B cell (primary cell): ENCODE measurements at regions not wholly inside any gene's neighbourhood (a gene's known extent, or its start where the extent isn't known, plus 50 kb on each side); places are given as distances from the start of the nearest gene placed in this dataset.

Experiments used
- ATAC-seq: fragments of 200-7000 bp; cut with Tn5 transposase; one replicate; pipeline ENCODE4 v1.10.0; 2021; ENCODE audit warnings: low read depth, mild to moderate bottlenecking, moderate number of reproducible peaks, moderate library complexity
- CTCF ChIA-PET: fragments of 350-600 bp; sonication (Branson Sonifier 250); formaldehyde crosslinking; loops from one replicate; lab custom pipeline; 2021; ENCODE audit warnings: antibody characterized with exemption, inconsistent platforms; lab: Charles Lee
- POLR2A ChIA-PET: fragments of 350-600 bp; sonication (Branson Sonifier 250); formaldehyde crosslinking; loops from one replicate; lab custom pipeline; 2021; ENCODE audit warnings: antibody characterized with exemption; lab: Charles Lee
- DNase-seq: peaks from one replicate; pipeline ENCODE4 v3.0.0; 2013
- H2AFZ ChIP-seq: 2 replicates; pipeline ENCODE4 v1.6.1; 2012; ENCODE audit warnings: mild to moderate bottlenecking, low read depth, low read length; ENCODE audit not compliant: insufficient read depth, poor library complexity, severe bottlenecking
- H3K27ac ChIP-seq, 2 donors: 1 replicate in 1 of 2; 2 replicates in 1 of 2; pipeline ENCODE4 v1.5.1; 2012 to 2013; ENCODE audit warnings: low read length in 2 of 2, mild to moderate bottlenecking in 2 of 2, moderate library complexity in 1 of 2
- H3K27me3 ChIP-seq, 4 experiments: fragments of 200-600 bp in 1 of 4; sonication (generic) in 1 of 4; replicated peaks in 1 of 4; 1 replicate in 2 of 4; 2 replicates in 2 of 4; pipeline versions ENCODE4 v1.6.1 to v1.7.0; 2013 to 2016; ENCODE audit warnings: low read length in 3 of 4, mild to moderate bottlenecking in 2 of 4, mixed read lengths in 1 of 4, moderate library complexity in 1 of 4; ENCODE audit not compliant: insufficient read depth in 4 of 4, control insufficient read depth in 3 of 4; ENCODE audit errors: control extremely low read depth in 1 of 4
- H3K36me3 ChIP-seq, 2 experiments: replicated peaks in 1 of 2; 1 replicate in 1 of 2; 2 replicates in 1 of 2; pipeline versions ENCODE4 v1.6.1 to v1.7.1; 2013; ENCODE audit warnings: low read length in 1 of 2; ENCODE audit not compliant: insufficient read depth in 2 of 2, control insufficient read depth in 1 of 2; ENCODE audit errors: control extremely low read depth in 1 of 2, extremely low read depth in 1 of 2
- H3K4me1 ChIP-seq, 2 donors: fragments of 200-600 bp in 1 of 2; sonication (generic) in 1 of 2; 1 replicate in 1 of 2; 2 replicates in 1 of 2; pipeline versions ENCODE4 v1.5.1 to v1.6.1; 2013 to 2017; ENCODE audit warnings: low read length in 2 of 2; ENCODE audit not compliant: control insufficient read depth in 2 of 2, insufficient read depth in 2 of 2
- H3K4me2 ChIP-seq: replicated peaks from 2 replicates; pipeline ENCODE3; 2012; ENCODE audit warnings: mild to moderate bottlenecking, low read depth, low read length; ENCODE audit not compliant: poor library complexity, severe bottlenecking
- H3K4me3 ChIP-seq, 5 experiments: fragments of 200-600 bp in 1 of 5; sonication (generic) in 1 of 5; 1 replicate in 3 of 5; 2 replicates in 2 of 5; pipeline versions ENCODE4 v1.5.1 to v1.7.0; 2011 to 2016; ENCODE audit warnings: low read length in 4 of 5, mild to moderate bottlenecking in 4 of 5, low read depth in 2 of 5, control low read depth in 1 of 5, moderate library complexity in 1 of 5; ENCODE audit not compliant: insufficient read depth in 1 of 5; ENCODE audit errors: control extremely low read depth in 1 of 5, extremely low read depth in 1 of 5
- H3K79me2 ChIP-seq: fragments of 200-600 bp; sonication (generic); one replicate; pipeline ENCODE4 v1.6.0; 2016; ENCODE audit warnings: low read length; ENCODE audit not compliant: control insufficient read depth, insufficient read depth
- H3K9ac ChIP-seq: fragments of 200-600 bp; sonication (generic); 2 replicates; pipeline ENCODE4 v1.6.1; 2017; ENCODE audit warnings: mild to moderate bottlenecking, low read length, moderate library complexity
- H3K9me3 ChIP-seq, 3 donors: one replicate each; pipeline versions ENCODE4 v1.6.1 to v1.7.1; 2013; ENCODE audit warnings: low read length in 2 of 3; ENCODE audit not compliant: control insufficient read depth in 2 of 3, insufficient read depth in 1 of 3; ENCODE audit errors: control extremely low read depth in 1 of 3
- H4K20me1 ChIP-seq: 2 replicates; pipeline ENCODE4 v1.6.0; 2012; ENCODE audit warnings: mild to moderate bottlenecking, low read length; ENCODE audit not compliant: insufficient read depth, control insufficient read depth, poor library complexity, severe bottlenecking
- H3K27ac Mint-ChIP-seq: one replicate; pipeline ENCODE4 v1.8.0; 2021; ENCODE audit warnings: mixed read lengths
- H3K27me3 Mint-ChIP-seq: one replicate; pipeline ENCODE4 v1.8.0; 2021; ENCODE audit warnings: mixed read lengths
- H3K4me1 Mint-ChIP-seq: one replicate; pipeline ENCODE4 v1.8.0; 2021; ENCODE audit warnings: mixed read lengths
- H3K4me3 Mint-ChIP-seq: one replicate; pipeline ENCODE4 v1.8.0; 2021; ENCODE audit warnings: mixed read lengths
- H3K9me3 Mint-ChIP-seq: one replicate; pipeline ENCODE4 v1.8.0; 2022; ENCODE audit warnings: mixed read lengths; ENCODE audit not compliant: insufficient read depth
- EZH2 ChIP-seq: IDR thresholded peaks from 2 replicates; pipeline ENCODE4 v1.6.1; 2012; ENCODE audit warnings: borderline replicate concordance, low read depth, mild to moderate bottlenecking, moderate library complexity, low read length; ENCODE audit not compliant: insufficient read depth, poor library complexity, severe bottlenecking
- WGBS: methylation state at CpG from one replicate; pipeline ENCODE4 v1.1.5; 2013; ENCODE audit warnings: missing lambda C conversion rate; ENCODE audit not compliant: insufficient coverage; 5-methylcytosine and 5-hydroxymethylcytosine counted together
- intact Hi-C: fragments of 100-400 bp; cut with micrococcal nuclease; formaldehyde crosslinking; loops from one replicate; pipeline ENCODE4 v1.10.0; 2022
- TF ChIP-seq, protein P1 (sequence below): fragments of 200-600 bp; IDR thresholded peaks from one replicate; pipeline ENCODE4 v1.8.0; 2022; ENCODE audit warnings: antibody characterized with exemption, mild to moderate bottlenecking

DNA sequence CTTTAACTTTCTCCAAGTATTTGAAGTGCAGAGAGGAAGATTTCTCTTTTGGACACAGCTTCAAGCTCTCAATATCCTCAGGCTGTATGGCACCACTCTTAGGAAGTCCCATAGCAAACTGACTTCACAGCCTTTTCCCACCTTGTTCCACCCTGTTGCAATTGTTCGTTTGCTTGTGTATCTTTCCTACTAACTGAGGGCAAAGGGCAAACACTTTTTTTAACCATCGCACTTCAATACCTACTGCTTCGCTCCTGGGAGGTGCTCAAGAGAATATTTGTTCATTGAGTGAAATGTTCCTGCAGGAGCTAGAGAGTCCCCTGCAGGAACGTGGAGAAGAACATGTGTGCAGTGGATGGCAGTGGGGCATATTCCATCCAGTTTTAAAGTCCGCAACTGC, 638.6 kb downstream of the BCOR start:
- no peaks in the 10 kb centered on the region for H3K79me2 ChIP-seq
- H3K4me3 ChIP-seq: no peak overlapping the region
- no peaks in the 10 kb centered on the region for H4K20me1 ChIP-seq
- H3K9me3 ChIP-seq: no peaks in the 10 kb centered on the region
- H2AFZ ChIP-seq: no peak overlapping the region
- H3K27me3 ChIP-seq: no peaks in the 10 kb centered on the region
- ATAC-seq: no peak
- H3K27ac ChIP-seq: no peak overlapping the region
- Mint-ChIP-seq H3K4me1 (no peaks in the 10 kb centered on the region), H3K27me3 (peaks cover 4% of the 10 kb centered on the region), H3K27ac (no peak overlapping the region), H3K9me3 (no peaks in the 10 kb centered on the region), H3K4me3 (no peak overlapping the region)
- WGBS: no CpG with 5 or more reads among the region's 5 CpGs
- intact Hi-C loops: no loop called here
- no peaks in the 10 kb centered on the region for H3K4me1 ChIP-seq
- H3K9ac ChIP-seq: no peak overlapping the region
- DNase-seq: no peak
- ChIA-PET CTCF (no interaction called here), POLR2A (no interaction called here)
- H3K36me3 ChIP-seq: no peaks in the 10 kb centered on the region
- no peak for TF ChIP-seq EZH2
- H3K4me2 ChIP-seq: no peak overlapping the region

DNA sequence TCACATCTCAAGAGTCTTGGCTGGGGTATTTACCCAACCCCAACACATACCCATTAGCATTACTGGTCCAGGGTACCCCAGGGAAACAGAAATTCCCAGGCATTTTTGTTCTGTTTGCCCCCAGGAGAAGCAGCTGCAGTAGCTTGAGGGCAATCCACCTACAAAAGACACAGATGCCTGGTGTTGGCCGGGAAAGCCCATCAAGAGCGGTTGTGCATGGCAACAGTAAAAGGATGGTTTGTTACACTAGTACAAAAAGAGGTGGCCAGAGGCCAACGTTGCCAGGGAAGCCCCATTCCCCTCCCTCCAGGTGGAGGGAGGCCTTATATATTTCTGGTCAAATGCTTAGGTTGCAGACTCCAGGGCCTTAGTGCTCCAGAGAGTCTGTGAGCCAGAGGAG, 637.8 kb downstream of the BCOR start:
- WGBS: no CpG with 5 or more reads among the region's 3 CpGs
- no peak for ATAC-seq

More for the DNA sequence above, 637.8 kb downstream of the BCOR start:
- ChIA-PET POLR2A (no interaction called here), CTCF (no interaction called here)
- H2AFZ ChIP-seq: no peak overlapping the region
- H3K4me3 ChIP-seq: no peak overlapping the region
- H3K9me3 Mint-ChIP-seq: no peaks in the 10 kb centered on the region
- TF ChIP-seq, protein P1, sequence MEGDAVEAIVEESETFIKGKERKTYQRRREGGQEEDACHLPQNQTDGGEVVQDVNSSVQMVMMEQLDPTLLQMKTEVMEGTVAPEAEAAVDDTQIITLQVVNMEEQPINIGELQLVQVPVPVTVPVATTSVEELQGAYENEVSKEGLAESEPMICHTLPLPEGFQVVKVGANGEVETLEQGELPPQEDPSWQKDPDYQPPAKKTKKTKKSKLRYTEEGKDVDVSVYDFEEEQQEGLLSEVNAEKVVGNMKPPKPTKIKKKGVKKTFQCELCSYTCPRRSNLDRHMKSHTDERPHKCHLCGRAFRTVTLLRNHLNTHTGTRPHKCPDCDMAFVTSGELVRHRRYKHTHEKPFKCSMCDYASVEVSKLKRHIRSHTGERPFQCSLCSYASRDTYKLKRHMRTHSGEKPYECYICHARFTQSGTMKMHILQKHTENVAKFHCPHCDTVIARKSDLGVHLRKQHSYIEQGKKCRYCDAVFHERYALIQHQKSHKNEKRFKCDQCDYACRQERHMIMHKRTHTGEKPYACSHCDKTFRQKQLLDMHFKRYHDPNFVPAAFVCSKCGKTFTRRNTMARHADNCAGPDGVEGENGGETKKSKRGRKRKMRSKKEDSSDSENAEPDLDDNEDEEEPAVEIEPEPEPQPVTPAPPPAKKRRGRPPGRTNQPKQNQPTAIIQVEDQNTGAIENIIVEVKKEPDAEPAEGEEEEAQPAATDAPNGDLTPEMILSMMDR: no peak
- no peak for TF ChIP-seq EZH2
- H3K4me1 Mint-ChIP-seq: no peaks in the 10 kb centered on the region
- H3K79me2 ChIP-seq: no peaks in the 10 kb centered on the region
- no peaks in the 10 kb centered on the region for H3K4me1 ChIP-seq
- no peaks in the 10 kb centered on the region for H3K27me3 ChIP-seq
- no peaks in the 10 kb centered on the region for H3K9me3 ChIP-seq
- intact Hi-C loops: no loop called here
- no peaks in the 10 kb centered on the region for H3K36me3 ChIP-seq
- DNase-seq: no peak
- H3K27ac Mint-ChIP-seq: no peak overlapping the region
- no peaks in the 10 kb centered on the region for H4K20me1 ChIP-seq
- peaks cover 10% of the 10 kb centered on the region for H3K27me3 Mint-ChIP-seq
- H3K4me3 Mint-ChIP-seq: no peak overlapping the region
- H3K27ac ChIP-seq: no peak overlapping the region
- no peak overlapping the region for H3K9ac ChIP-seq
- H3K4me2 ChIP-seq: no peak overlapping the region
